MG63 (cell line): ENCODE measurements at regions not wholly inside any gene's neighbourhood (a gene's known extent, or its start where the extent isn't known, plus 50 kb on each side); places are given as distances from the start of the nearest gene placed in this dataset.

ENCODE experiments used
- DNase-seq: peaks from one replicate; pipeline ENCODE4 v3.0.0-alpha.2; 2020
- H3K27me3 ChIP-seq: fragments of 250-450 bp; sonication (Bioruptor Pico); 2 replicates; pipeline ENCODE4 v1.5.1; 2020; ENCODE audit warnings: mild to moderate bottlenecking, moderate library complexity
- H3K36me3 ChIP-seq: fragments of 250-450 bp; sonication (Bioruptor Pico); 2 replicates; pipeline ENCODE4 v1.5.1; 2020; ENCODE audit warnings: mild to moderate bottlenecking, moderate library complexity
- H3K4me3 ChIP-seq: fragments of 250-450 bp; sonication (Bioruptor Pico); 2 replicates; pipeline ENCODE4 v1.5.1; 2020; ENCODE audit warnings: mild to moderate bottlenecking, moderate library complexity
- H3K9me3 ChIP-seq: fragments of 250-450 bp; sonication (Bioruptor Pico); 2 replicates; pipeline ENCODE4 v1.5.1; 2020; ENCODE audit warnings: mild to moderate bottlenecking, moderate library complexity

DNA sequence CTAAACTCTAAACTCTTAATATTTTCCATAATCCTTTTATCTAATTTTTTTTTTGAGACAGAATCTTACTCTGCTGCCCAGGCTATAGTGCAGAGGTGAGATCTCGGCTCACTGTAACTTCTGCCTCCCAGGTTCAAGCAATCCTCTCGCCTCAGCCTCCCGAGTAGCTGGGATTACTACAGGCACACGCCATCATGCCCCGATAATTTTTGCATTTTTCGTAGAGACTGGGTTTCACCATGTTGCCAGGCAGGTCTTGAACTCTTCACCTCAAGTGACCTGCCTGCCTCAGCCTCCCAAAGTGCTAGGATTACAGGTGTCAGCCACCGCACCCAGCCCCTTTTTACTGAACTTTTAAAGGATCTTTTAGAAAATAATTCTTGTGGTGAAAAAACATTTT, 110.2 kb upstream of the PHF14 start:
- no peaks in the 10 kb centered on the region for H3K36me3 ChIP-seq
- 0 out of 2 replicates have a peak, but pooled peaks cover 2% of the 10 kb centered on the region for H3K27me3 ChIP-seq
- no peak for DNase-seq
- H3K9me3 ChIP-seq = no peaks in the 10 kb centered on the region
- no peak overlapping the region for H3K4me3 ChIP-seq

DNA sequence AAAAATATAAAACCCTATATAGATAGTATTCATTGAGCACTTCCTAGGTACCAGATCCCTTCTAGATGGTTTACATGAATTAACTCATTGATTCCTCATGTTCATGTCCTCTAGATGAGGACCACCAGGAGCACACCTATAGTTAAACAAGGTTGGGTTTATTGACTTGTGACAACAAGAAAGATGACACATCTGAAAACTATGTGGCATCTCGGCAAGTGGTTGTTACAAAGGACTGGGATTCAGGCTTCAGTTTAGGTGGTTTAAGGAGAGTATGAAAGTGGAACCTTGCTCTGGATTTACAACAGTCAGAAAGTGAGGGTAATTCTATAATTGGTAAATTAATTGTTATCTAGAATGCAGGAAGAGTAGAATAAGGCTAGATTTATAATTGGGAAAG, 99.0 kb upstream of the PHF14 start:
- DNase-seq = no peak
- no peaks in the 10 kb centered on the region for H3K9me3 ChIP-seq
- H3K27me3 ChIP-seq = no peaks in the 10 kb centered on the region; the same call in 1 of the 2 replicates
- H3K4me3 ChIP-seq = no peak overlapping the region
- no peaks in the 10 kb centered on the region for H3K36me3 ChIP-seq

DNA sequence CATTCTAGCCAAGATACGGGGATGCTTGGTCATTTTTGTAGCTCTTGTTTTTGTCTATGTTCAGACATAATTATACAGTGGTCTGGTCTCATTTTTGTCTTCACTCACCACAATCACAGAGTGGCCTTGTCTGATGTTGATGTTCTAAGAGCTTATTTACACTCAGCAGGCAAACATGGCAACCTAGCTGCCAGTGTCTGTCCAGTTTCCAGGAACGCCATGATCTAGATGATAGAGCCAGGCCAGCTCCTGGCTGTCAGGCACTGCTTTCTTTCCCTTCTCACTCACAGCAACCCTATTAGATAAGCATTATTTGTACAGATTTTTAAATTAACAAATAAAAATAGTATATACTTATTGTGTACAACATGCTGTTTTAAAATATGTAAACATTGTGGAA, 98.6 kb upstream of the PHF14 start:
- no peak for DNase-seq
- Histone ChIP-seq H3K9me3 (no peaks in the 10 kb centered on the region), H3K27me3 (no peaks in the 10 kb centered on the region; the same call in 1 of the 2 replicates), H3K36me3 (no peaks in the 10 kb centered on the region), H3K4me3 (no peak overlapping the region)

DNA sequence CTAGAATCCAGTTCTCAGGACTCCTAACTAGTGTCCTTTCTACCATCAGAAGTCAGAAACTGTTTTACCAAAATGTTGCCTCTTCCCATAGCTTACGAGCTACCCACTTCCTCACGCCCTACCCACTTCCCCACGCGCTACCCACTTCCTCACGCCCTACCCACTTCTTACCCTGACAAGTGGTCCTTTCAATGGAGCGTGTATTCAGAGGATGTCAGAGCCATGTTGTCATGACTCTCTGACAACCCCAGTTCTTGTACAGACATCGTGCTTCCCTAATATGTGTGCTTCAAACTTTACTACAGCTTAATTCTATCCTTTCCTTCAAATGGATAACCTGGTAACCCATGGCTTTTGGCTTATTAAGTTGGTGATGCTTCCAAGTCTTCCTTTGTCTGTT, 84.8 kb upstream of the PHF14 start:
- H3K36me3 ChIP-seq = no peaks in the 10 kb centered on the region
- H3K4me3 ChIP-seq = no peak overlapping the region
- no peak for DNase-seq
- no peaks in the 10 kb centered on the region for H3K27me3 ChIP-seq
- H3K9me3 ChIP-seq = no peaks in the 10 kb centered on the region

DNA sequence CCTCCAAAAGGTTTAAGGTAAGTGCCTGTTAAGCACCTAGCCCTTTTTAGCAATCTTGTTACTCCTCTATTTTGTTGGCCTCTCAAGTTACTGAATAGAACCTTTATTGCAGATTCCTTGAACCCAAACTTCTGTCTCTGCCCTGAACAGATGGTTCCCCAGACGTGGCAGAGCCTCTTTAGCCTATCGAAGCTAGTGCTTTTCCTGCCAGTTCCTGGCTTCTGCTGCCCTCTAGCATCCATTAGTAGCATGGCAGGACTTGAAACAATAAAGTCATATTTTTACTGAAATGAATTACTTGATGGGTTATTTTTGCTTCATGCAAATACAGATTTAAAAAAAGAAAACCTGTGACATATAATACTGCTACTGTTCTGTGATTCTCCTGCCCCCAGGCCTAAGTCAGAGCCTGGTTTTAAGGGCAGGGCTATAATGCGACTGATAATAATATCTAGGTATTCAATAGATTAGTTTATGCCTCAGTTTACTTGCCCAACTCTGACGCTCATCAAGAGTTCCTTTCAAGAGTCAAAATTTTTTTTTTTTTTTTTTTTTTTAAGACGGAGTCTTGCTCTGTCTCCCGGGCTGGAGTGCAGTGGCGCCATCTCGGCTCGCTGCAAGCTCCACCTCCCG, 84.3 kb upstream of the PHF14 start:
- peak; percentile 12 for DNase-seq
- no peaks in the 10 kb centered on the region for H3K36me3 ChIP-seq
- no peaks in the 10 kb centered on the region for H3K9me3 ChIP-seq
- H3K4me3 ChIP-seq = no peak overlapping the region
- H3K27me3 ChIP-seq = no peaks in the 10 kb centered on the region

DNA sequence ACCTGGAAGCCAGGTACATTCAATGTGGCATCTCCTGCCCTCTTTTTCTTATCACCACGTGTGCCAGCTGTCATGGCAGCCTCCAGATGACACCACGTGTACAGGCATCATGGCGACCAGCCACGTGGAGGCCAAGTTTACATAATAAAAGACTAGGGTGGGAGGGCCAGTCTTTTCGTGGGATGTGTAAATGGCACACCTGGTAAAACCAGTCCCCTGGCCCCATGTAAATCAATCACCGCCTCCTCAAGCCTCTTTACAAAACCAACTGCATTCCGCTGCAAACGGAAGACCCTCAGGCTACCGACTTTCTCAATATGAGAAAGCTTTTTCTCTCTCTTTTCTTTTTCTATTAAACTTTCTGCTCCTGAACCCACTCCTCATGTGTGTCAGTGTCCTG, 65.1 kb upstream of the PHF14 start:
- no peaks in the 10 kb centered on the region for H3K27me3 ChIP-seq
- DNase-seq = no peak
- H3K4me3 ChIP-seq = no peak overlapping the region
- H3K9me3 ChIP-seq = no peaks in the 10 kb centered on the region
- H3K36me3 ChIP-seq = no peaks in the 10 kb centered on the region

DNA sequence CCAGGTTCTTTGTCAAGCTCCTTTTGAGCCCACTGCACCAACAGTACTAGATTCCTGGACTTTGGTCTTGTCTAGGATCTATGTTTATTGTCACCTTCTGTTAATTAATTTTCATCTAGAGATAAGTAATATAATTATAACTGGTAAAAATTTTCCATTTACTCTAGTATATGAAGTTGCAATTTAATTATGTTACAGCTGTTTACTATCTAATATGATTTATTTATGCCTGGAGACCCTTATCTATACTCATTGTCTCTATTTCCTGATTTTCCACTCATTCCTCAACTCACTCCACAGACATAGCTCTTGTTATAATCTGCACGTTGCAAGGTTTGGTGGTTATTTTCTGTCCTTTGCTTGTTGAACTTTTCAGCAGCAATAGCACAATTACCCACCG, 63.2 kb upstream of the PHF14 start:
- no peak for DNase-seq
- Histone ChIP-seq H3K4me3 (no peak overlapping the region), H3K36me3 (no peaks in the 10 kb centered on the region), H3K27me3 (no peaks in the 10 kb centered on the region), H3K9me3 (no peaks in the 10 kb centered on the region)

DNA sequence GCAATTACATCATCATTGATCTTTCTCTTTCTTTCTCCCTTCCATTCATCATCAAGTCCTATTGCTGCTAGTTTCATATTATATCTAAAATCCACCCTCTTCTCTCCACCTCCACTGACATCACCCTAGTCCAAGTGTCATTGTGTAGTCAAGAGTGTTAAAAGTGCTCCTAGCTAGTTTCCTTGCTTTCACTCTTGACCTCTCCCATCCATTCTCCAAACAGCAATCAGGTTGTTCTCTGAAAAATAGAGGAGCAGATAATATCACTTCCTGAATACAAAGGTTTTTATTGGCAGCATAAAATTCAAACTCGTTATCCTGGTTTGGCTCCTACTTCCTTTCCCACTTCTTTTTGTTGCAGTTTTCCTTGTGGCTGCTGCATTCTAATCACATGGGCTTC, 61.6 kb upstream of the PHF14 start:
- Histone ChIP-seq H3K9me3 (no peaks in the 10 kb centered on the region), H3K27me3 (no peaks in the 10 kb centered on the region), H3K4me3 (no peak overlapping the region), H3K36me3 (no peaks in the 10 kb centered on the region)
- DNase-seq = no peak

DNA sequence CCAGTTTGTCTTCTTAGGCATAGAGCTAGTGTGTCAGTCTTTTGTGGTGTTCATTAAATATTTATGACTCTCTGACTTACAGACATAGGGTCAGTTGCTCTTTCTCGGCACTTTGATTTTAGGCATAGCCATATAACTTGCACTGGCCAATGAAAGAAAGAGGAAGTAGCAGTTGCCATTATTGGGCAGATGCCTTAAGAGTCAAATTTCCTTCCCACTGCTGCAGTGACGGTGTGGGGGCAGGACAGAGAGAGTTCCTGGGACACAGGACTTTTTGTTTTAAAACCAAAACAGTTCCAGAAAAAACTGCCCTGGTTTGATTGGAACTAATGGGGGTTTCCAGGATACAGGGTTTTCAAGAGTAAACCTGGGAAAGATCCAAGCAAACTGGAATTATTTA, 60.2 kb upstream of the PHF14 start:
- H3K4me3 ChIP-seq = no peak overlapping the region
- H3K9me3 ChIP-seq = no peaks in the 10 kb centered on the region
- DNase-seq = no peak
- no peaks in the 10 kb centered on the region for H3K27me3 ChIP-seq
- H3K36me3 ChIP-seq = no peaks in the 10 kb centered on the region

DNA sequence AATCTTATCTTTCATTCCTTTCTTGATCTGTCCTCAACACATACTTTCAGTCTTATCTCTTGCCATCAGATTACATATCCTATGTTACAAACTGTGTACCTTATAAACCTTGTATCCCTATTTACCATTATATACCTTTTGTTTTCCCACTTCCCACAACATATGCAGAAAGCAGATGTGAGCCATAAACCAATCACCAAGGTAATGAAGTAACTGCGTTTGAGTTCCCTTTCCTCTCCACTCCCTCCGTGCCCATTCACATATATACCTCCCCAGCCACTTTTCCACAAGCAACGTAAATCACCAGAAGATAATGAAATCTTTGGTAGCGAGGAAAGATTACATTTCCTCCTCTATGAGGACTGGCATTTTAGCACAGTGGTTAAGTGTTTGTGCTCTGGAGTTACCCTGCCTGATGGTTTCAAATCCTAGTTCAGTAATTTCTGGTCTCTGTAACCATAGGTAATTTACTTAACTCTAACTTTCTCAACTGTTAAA, 55.5 kb upstream of the PHF14 start:
- DNase-seq = no peak
- Histone ChIP-seq H3K27me3 (no peaks in the 10 kb centered on the region), H3K36me3 (no peaks in the 10 kb centered on the region), H3K4me3 (no peak overlapping the region), H3K9me3 (no peaks in the 10 kb centered on the region)

DNA sequence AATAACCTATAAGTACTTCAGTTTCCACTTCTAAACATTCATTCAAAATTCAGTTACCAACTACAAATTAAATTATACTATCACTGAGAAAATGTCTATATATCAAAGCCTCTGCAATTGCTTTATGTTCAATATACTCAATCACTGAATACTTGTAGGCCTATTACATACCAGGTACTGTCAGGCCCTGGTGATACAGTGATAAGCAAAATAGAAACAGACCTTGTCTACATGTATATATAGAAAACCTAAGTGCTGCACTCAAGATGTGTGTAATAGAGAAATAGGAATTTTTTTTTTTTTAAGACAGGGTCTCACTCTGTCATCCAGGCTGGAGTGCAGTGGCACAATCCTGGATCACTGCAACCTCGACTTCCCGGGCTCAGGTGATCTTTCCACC, 53.7 kb upstream of the PHF14 start:
- no peak for DNase-seq
- no peaks in the 10 kb centered on the region for H3K27me3 ChIP-seq
- H3K9me3 ChIP-seq = no peaks in the 10 kb centered on the region
- no peak overlapping the region for H3K4me3 ChIP-seq
- no peaks in the 10 kb centered on the region for H3K36me3 ChIP-seq
